ENCODE measurements at regions not wholly inside any gene's neighbourhood (a gene's known extent, or its start where the extent isn't known, plus 50 kb on each side); places are given as distances from the start of the nearest gene placed in this dataset.
"Not testable (repeated sequence)": the region's sequence is repeated elsewhere in the genome, so short reads cannot be mapped to it uniquely, and the experiment has no call there.

GRCh38 chr20:56722042-56722441, 92.9 kb downstream of the TFAP2C start:
- DNase-seq (ENCODE audit: extremely low read depth in 1 of 11, low read depth in 9 of 11, low spot score in 4 of 11): no peak

GRCh38 chr20:56723331-56723730, 94.2 kb downstream of the TFAP2C start:
- DNase-seq (ENCODE audit: extremely low read depth in 1 of 11, low read depth in 9 of 11, low spot score in 4 of 11): no peak

- no peak for DNase-seq (ENCODE audit: extremely low read depth in 1 of 11, low read depth in 9 of 11, low spot score in 4 of 11)
Measured at GRCh38 chr20:56724241-56724757, 95.2 kb downstream of the TFAP2C start.

GRCh38 chr20:56730003-56730402, 100.9 kb downstream of the TFAP2C start:
- DNase-seq (ENCODE audit: extremely low read depth in 1 of 11, low read depth in 9 of 11, low spot score in 4 of 11): no peak

GRCh38 chr20:56730996-56731395, 101.9 kb downstream of the TFAP2C start:
- DNase-seq (ENCODE audit: extremely low read depth in 1 of 11, low read depth in 9 of 11, low spot score in 4 of 11): no peak

- no peak for DNase-seq (ENCODE audit: extremely low read depth in 1 of 11, low read depth in 9 of 11, low spot score in 4 of 11)
Measured at GRCh38 chr20:56731476-56731875, 102.4 kb downstream of the TFAP2C start.

- DNase-seq (ENCODE audit: extremely low read depth in 1 of 11, low read depth in 9 of 11, low spot score in 4 of 11): no peak
Measured at GRCh38 chr20:56733967-56734366, 104.9 kb downstream of the TFAP2C start.

GRCh38 chr20:56735084-56735642, 106.1 kb downstream of the TFAP2C start:
- no peak for DNase-seq (ENCODE audit: extremely low read depth in 1 of 11, low read depth in 9 of 11, low spot score in 4 of 11)

- DNase-seq (ENCODE audit: extremely low read depth in 1 of 11, low read depth in 9 of 11, low spot score in 4 of 11): no peak
Measured at GRCh38 chr20:56736285-56736857, 107.3 kb downstream of the TFAP2C start.

- DNase-seq (ENCODE audit: extremely low read depth in 1 of 11, low read depth in 9 of 11, low spot score in 4 of 11): not testable (repeated sequence)
Measured at GRCh38 chr20:56744325-56744821, 115.3 kb downstream of the TFAP2C start.

- peak in 1 of 11 donors; percentile 18 for DNase-seq (ENCODE audit: extremely low read depth in 1 of 11, low read depth in 9 of 11, low spot score in 4 of 11)
Measured at GRCh38 chr20:56748476-56749377, 119.6 kb downstream of the TFAP2C start.

- DNase-seq (ENCODE audit: extremely low read depth in 1 of 11, low read depth in 9 of 11, low spot score in 4 of 11): peak in 1 of 11 donors; percentile 22
Measured at GRCh38 chr20:56750430-56750829, 121.3 kb downstream of the TFAP2C start.

- DNase-seq (ENCODE audit: extremely low read depth in 1 of 11, low read depth in 9 of 11, low spot score in 4 of 11): no peak
Measured at GRCh38 chr20:56752274-56752673, 123.2 kb downstream of the TFAP2C start.

- no peak for DNase-seq (ENCODE audit: extremely low read depth in 1 of 11, low read depth in 9 of 11, low spot score in 4 of 11)
Measured at GRCh38 chr20:56755201-56755600, 126.1 kb downstream of the TFAP2C start.

- not testable (repeated sequence) for DNase-seq (ENCODE audit: extremely low read depth in 1 of 11, low read depth in 9 of 11, low spot score in 4 of 11)
Measured at GRCh38 chr20:56756658-56757057, 127.6 kb downstream of the TFAP2C start.

- DNase-seq (ENCODE audit: extremely low read depth in 1 of 11, low read depth in 9 of 11, low spot score in 4 of 11): no peak
Measured at GRCh38 chr20:56758706-56759105, 129.6 kb downstream of the TFAP2C start.

- DNase-seq (ENCODE audit: extremely low read depth in 1 of 11, low read depth in 9 of 11, low spot score in 4 of 11): no peak
Measured at GRCh38 chr20:56759741-56760278, 130.7 kb downstream of the TFAP2C start.

GRCh38 chr20:56760610-56761009, 131.5 kb downstream of the TFAP2C start:
- DNase-seq (ENCODE audit: extremely low read depth in 1 of 11, low read depth in 9 of 11, low spot score in 4 of 11): no peak

GRCh38 chr20:56761393-56761792, 132.3 kb downstream of the TFAP2C start:
- no peak for DNase-seq (ENCODE audit: extremely low read depth in 1 of 11, low read depth in 9 of 11, low spot score in 4 of 11)

GRCh38 chr20:56762401-56762800, 133.3 kb downstream of the TFAP2C start:
- DNase-seq (ENCODE audit: extremely low read depth in 1 of 11, low read depth in 9 of 11, low spot score in 4 of 11): no peak

Measured in renal cortex interstitium (tissue), 11 donors.